CD4-positive, alpha-beta T cell (primary cell): ENCODE measurements at regions not wholly inside any gene's neighbourhood (a gene's known extent, or its start where the extent isn't known, plus 50 kb on each side); places are given as distances from the start of the nearest gene placed in this dataset.

Experiments used
- ATAC-seq: fragments of 200-7000 bp; cut with Tn5 transposase; one replicate; pipeline ENCODE4 v1.10.0; 2022; ENCODE audit warnings: mild to moderate bottlenecking; ENCODE audit not compliant: poor library complexity
- CTCF ChIA-PET: fragments of 350-600 bp; sonication (Branson Sonifier 250); formaldehyde crosslinking; loops from one replicate; lab custom pipeline; 2021; ENCODE audit warnings: antibody characterized with exemption, inconsistent platforms; lab: Charles Lee
- POLR2A ChIA-PET: fragments of 350-600 bp; sonication (Branson Sonifier 250); formaldehyde crosslinking; loops from one replicate; lab custom pipeline; 2021; ENCODE audit warnings: antibody characterized with exemption, inconsistent platforms; lab: Charles Lee
- DNase-seq, 14 experiments: peaks; one replicate each; pipeline ENCODE4 v3.0.0-alpha.2; 2013 to 2020; ENCODE audit warnings: mixed read lengths in 2 of 14
- H3K27ac ChIP-seq, 2 donors: one replicate each; pipeline versions ENCODE4 v1.5.1 to v1.7.0; 2013; ENCODE audit warnings: low read length in 2 of 2, low read depth in 1 of 2, mild to moderate bottlenecking in 1 of 2
- H3K27me3 ChIP-seq, 2 experiments: 1 replicate in 1 of 2; 2 replicates in 1 of 2; pipeline versions ENCODE4 v1.6.1 to v1.7.0; 2013; ENCODE audit warnings: low read length in 2 of 2, control low read depth in 1 of 2, mild to moderate bottlenecking in 1 of 2, moderate library complexity in 1 of 2; ENCODE audit not compliant: insufficient read depth in 2 of 2, control insufficient read depth in 1 of 2
- H3K36me3 ChIP-seq: one replicate; pipeline ENCODE4 v1.6.1; 2013; ENCODE audit warnings: low read length, control low read depth; ENCODE audit not compliant: insufficient read depth
- H3K4me1 ChIP-seq: one replicate; pipeline ENCODE4 v1.6.1; 2013; ENCODE audit warnings: low read length, control low read depth; ENCODE audit not compliant: insufficient read depth
- H3K4me3 ChIP-seq: one replicate; pipeline ENCODE4 v1.5.1; 2013; ENCODE audit warnings: mild to moderate bottlenecking, low read length, moderate library complexity
- H3K9me3 ChIP-seq, 2 experiments: 1 replicate in 1 of 2; 2 replicates in 1 of 2; pipeline versions ENCODE4 v1.6.1 to v1.7.0; 2013; ENCODE audit warnings: low read length in 2 of 2, mild to moderate bottlenecking in 2 of 2, control low read depth in 1 of 2, moderate library complexity in 1 of 2; ENCODE audit not compliant: control insufficient read depth in 1 of 2, insufficient read depth in 1 of 2
- H3K27ac Mint-ChIP-seq: one replicate; pipeline ENCODE4 v1.8.0; 2020; ENCODE audit warnings: mixed read lengths
- H3K27me3 Mint-ChIP-seq: one replicate; pipeline ENCODE4 v1.8.0; 2021; ENCODE audit warnings: mixed read lengths
- H3K36me3 Mint-ChIP-seq: one replicate; pipeline ENCODE4 v1.8.0; 2021; ENCODE audit warnings: low read depth, mixed read lengths
- H3K4me1 Mint-ChIP-seq: one replicate; pipeline ENCODE4 v1.8.0; 2021; ENCODE audit warnings: low read depth, mixed read lengths
- H3K4me3 Mint-ChIP-seq: one replicate; pipeline ENCODE4 v1.8.0; 2020; ENCODE audit warnings: mild to moderate bottlenecking, mixed read lengths
- H3K9me3 Mint-ChIP-seq: one replicate; pipeline ENCODE4 v1.8.0; 2020; ENCODE audit warnings: mixed read lengths
- intact Hi-C, 2 experiments: fragments of 100-400 bp; cut with DNase I in 1 of 2; cut with micrococcal nuclease in 1 of 2; formaldehyde crosslinking; loops; one replicate each; pipeline versions ENCODE4 v1.15.1 to v1.9.0; 2023 to 2025; cut with DNase I, micrococcal nuclease
- TF ChIP-seq, protein P1 (sequence below): fragments of 200-600 bp; IDR thresholded peaks from one replicate; pipeline ENCODE4 v1.8.0; 2022; ENCODE audit warnings: antibody characterized with exemption, mild to moderate bottlenecking

- CTCF ChIA-PET: no interaction called here
- Mint-ChIP-seq H3K9me3 (no peaks in the 10 kb centered on the region), H3K27ac (no peak overlapping the region), H3K36me3 (no peaks in the 10 kb centered on the region), H3K4me3 (no peak overlapping the region), H3K4me1 (no peaks in the 10 kb centered on the region), H3K27me3 (peaks cover 13% of the 10 kb centered on the region)
- no peaks in the 10 kb centered on the region for H3K4me1 ChIP-seq
- H3K4me3 ChIP-seq: no peak overlapping the region
- POLR2A ChIA-PET: no interaction called here
- DNase-seq (no peak), ATAC-seq (no peak)
- intact Hi-C loops: no loop called here
- H3K27me3 ChIP-seq: peaks cover 4 to 9% of the 10 kb centered on the region in 2 experiments
- H3K36me3 ChIP-seq: no peaks in the 10 kb centered on the region
- H3K27ac ChIP-seq: no peak overlapping the region
- TF ChIP-seq, protein P1, sequence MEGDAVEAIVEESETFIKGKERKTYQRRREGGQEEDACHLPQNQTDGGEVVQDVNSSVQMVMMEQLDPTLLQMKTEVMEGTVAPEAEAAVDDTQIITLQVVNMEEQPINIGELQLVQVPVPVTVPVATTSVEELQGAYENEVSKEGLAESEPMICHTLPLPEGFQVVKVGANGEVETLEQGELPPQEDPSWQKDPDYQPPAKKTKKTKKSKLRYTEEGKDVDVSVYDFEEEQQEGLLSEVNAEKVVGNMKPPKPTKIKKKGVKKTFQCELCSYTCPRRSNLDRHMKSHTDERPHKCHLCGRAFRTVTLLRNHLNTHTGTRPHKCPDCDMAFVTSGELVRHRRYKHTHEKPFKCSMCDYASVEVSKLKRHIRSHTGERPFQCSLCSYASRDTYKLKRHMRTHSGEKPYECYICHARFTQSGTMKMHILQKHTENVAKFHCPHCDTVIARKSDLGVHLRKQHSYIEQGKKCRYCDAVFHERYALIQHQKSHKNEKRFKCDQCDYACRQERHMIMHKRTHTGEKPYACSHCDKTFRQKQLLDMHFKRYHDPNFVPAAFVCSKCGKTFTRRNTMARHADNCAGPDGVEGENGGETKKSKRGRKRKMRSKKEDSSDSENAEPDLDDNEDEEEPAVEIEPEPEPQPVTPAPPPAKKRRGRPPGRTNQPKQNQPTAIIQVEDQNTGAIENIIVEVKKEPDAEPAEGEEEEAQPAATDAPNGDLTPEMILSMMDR: no peak
- H3K9me3 ChIP-seq: peaks cover 0 to 16% of the 10 kb centered on the region in 2 experiments
These were observed 345.6 kb downstream of the CTTN start for GRCh38 chr11:70743941-70744351.

GRCh38 chr11:70744396-70745185 lies 346.3 kb downstream of the CTTN start:
- intact Hi-C loops: no loop called here

DNA sequence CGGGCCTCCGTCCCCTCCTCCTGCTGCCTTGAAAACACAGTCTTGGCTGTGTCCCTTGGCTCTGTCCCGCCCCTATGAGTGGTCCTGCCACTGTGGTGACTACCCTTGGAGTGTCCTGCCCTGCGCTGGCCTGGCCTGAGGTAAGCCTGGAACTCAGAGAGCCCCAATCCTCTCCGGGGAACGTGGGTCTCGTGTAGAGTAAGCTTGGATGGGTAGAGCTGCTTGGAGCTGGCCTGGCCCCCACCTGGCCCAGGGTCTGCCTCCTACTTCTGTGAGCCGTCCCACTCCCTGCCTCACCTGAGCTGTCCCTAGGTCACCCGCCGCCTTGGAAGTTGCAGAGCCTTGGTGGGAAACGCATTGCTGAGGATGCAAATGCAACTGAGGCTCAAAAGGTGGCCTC lies 347.1 kb downstream of the CTTN start:
- ChIA-PET POLR2A (no interaction called here), CTCF (no interaction called here)
- TF ChIP-seq, protein P1: no peak
- Mint-ChIP-seq H3K27ac (no peak overlapping the region), H3K27me3 (peaks cover 13% of the 10 kb centered on the region), H3K4me1 (no peaks in the 10 kb centered on the region), H3K9me3 (peaks cover 3% of the 10 kb centered on the region), H3K36me3 (no peaks in the 10 kb centered on the region), H3K4me3 (no peak overlapping the region)
- Histone ChIP-seq H3K4me3 (no peak overlapping the region), H3K27me3 (peaks cover 4 to 9% of the 10 kb centered on the region in 2 experiments), H3K36me3 (no peaks in the 10 kb centered on the region), H3K4me1 (no peaks in the 10 kb centered on the region), H3K9me3 (peaks cover 4 to 16% of the 10 kb centered on the region in 2 experiments), H3K27ac (no peak overlapping the region)
- DNase-seq: no peak
- no peak for ATAC-seq
- intact Hi-C loops: no loop called here

More at GRCh38 chr11:70744396-70745185, 346.3 kb downstream of the CTTN start:
- Mint-ChIP-seq H3K36me3 (no peaks in the 10 kb centered on the region), H3K4me1 (no peaks in the 10 kb centered on the region), H3K4me3 (no peak overlapping the region), H3K27ac (no peak overlapping the region), H3K9me3 (peaks cover 3% of the 10 kb centered on the region), H3K27me3 (peaks cover 13% of the 10 kb centered on the region)
- H3K4me1 ChIP-seq: no peaks in the 10 kb centered on the region
- ChIA-PET CTCF (no interaction called here), POLR2A (no interaction called here)
- H3K4me3 ChIP-seq: no peak overlapping the region
- H3K36me3 ChIP-seq: no peaks in the 10 kb centered on the region
- TF ChIP-seq, protein P1: no peak
- ATAC-seq: no peak
- H3K27me3 ChIP-seq: peaks cover 4 to 9% of the 10 kb centered on the region in 2 experiments
- DNase-seq: no peak
- H3K27ac ChIP-seq: no peak overlapping the region
- peaks cover 0 to 16% of the 10 kb centered on the region in 2 experiments for H3K9me3 ChIP-seq
